Heart right ventricle (tissue), 16 donors: ENCODE measurements at regions not wholly inside any gene's neighbourhood (a gene's known extent, or its start where the extent isn't known, plus 50 kb on each side); places are given as distances from the start of the nearest gene placed in this dataset.
"Not testable (repeated sequence)": the region's sequence is repeated elsewhere in the genome, so short reads cannot be mapped to it uniquely, and the experiment has no call there.

Experiments used
- ATAC-seq, 8 donors: fragments of 200-7000 bp; cut with Tn5 transposase; one replicate each; pipeline ENCODE4 v1.9.1; 2020; ENCODE audit warnings: mild to moderate bottlenecking in 8 of 8, moderate library complexity in 8 of 8, moderate number of reproducible peaks in 1 of 8
- DNase-seq, 2 donors: peaks; one replicate each; pipeline ENCODE4 v3.0.0-alpha.2; 2020
- H3K27ac ChIP-seq, 10 donors: fragments of 200-600 bp; sonication (generic) in 2 of 10; one replicate each; pipeline versions ENCODE4 v1.5.0 to v1.8.0; 2020 to 2022; ENCODE audit warnings: mild to moderate bottlenecking in 3 of 10
- H3K27me3 ChIP-seq, 7 donors: fragments of 200-600 bp; one replicate each; pipeline ENCODE4 v1.8.0; 2021 to 2022; ENCODE audit warnings: mild to moderate bottlenecking in 2 of 7
- H3K36me3 ChIP-seq, 9 donors: fragments of 200-600 bp; sonication (generic) in 1 of 9; one replicate each; pipeline versions ENCODE4 v1.5.0 to v1.8.0; 2020 to 2022; ENCODE audit warnings: mild to moderate bottlenecking in 2 of 9
- H3K4me1 ChIP-seq, 9 donors: fragments of 200-600 bp; sonication (generic) in 1 of 9; one replicate each; pipeline versions ENCODE4 v1.5.0 to v1.8.0; 2020 to 2022; ENCODE audit warnings: mild to moderate bottlenecking in 4 of 9
- H3K4me3 ChIP-seq, 10 donors: fragments of 200-600 bp; sonication (generic) in 2 of 10; one replicate each; pipeline versions ENCODE4 v1.5.0 to v1.8.0; 2020 to 2022; ENCODE audit warnings: mild to moderate bottlenecking in 7 of 10, moderate library complexity in 2 of 10
- H3K9me3 ChIP-seq, 11 donors: fragments of 200-600 bp in 10 of 11; sonication (generic) in 2 of 11; one replicate each; pipeline versions ENCODE4 v1.5.0 to v1.8.0; 2013 to 2022; ENCODE audit warnings: mild to moderate bottlenecking in 2 of 11, control low read depth in 1 of 11, moderate library complexity in 1 of 11
- CTCF ChIP-seq, 9 donors: fragments of 200-600 bp; sonication (generic) in 2 of 9; IDR thresholded peaks; one replicate each; pipeline versions ENCODE4 v1.5.0 to v1.8.0; 2021 to 2022; ENCODE audit warnings: antibody characterized with exemption in 9 of 9, mild to moderate bottlenecking in 5 of 9, moderate library complexity in 1 of 9
- WGBS, 2 donors: extraction: QIAGEN DNeasy Blood & Tissue Kit; methylation state at CpG; one replicate each; pipeline ENCODE4 v1.1.7; 2013; ENCODE audit warnings: inconsistent platforms in 1 of 2; 5-methylcytosine and 5-hydroxymethylcytosine counted together
- intact Hi-C, 10 donors: fragments of 100-400 bp; cut with DNase I; formaldehyde crosslinking; loops; one replicate each; pipeline versions ENCODE4 v1.11.1 to v1.14.2; 2022
- donor health status: Arrhythmogenic right ventricular cardiomyopathy.
- donor health status: ischemic (EF 13 %, LVEDD 7.1; RV severe dilation, severe dysfunction).
- donor health status: healthy with polysubstance abuse.
- donor health status: DM: no; HTN: yes; CAD: no.
- donor health status: DM: no; HTN: no; CAD: no.
- donor health status: ischemic (EF 25% LVEDD 6.9; RV normal size, moderate dysfunction).
- donor health status: ischemic (EF 25% LVEDD 5.7; RV mildly dilated, moderate dysfunction).
- donor health status: healthy.
- donor health status: DM: yes; HTN: yes; CAD: no.
- donor health status: Ischemic cardiomyopathy.
- donor health status: ischemic (EF 35%, LVEDD 5.7; RV mildly dilated, moderate dysfunction).
- donor health status: nonischemic (EF 11% LVEDD 7.7; RV severe dilation, severe dysfunction).
- donor health status: DM: yes; HTN: yes; CAD: no.
- donor health status: PGD.
- donor health status: ischemic (EF 29% LVEDD 5.4; RV normal size, mild dysfunction).
- donor health status: nonischemic (EF 23%, LVEDD 6.1; RV moderate dilation, normal function).

GRCh38 chr2:138245310-138245709 is 256.3 kb upstream of the SPOPL start:
- H3K4me3 ChIP-seq = no peak overlapping the region
- H3K4me1 ChIP-seq = peaks cover 0 to 8% (median 0%) of the 10 kb centered on the region in 9 donors
- peak in 1 of 8 donors; percentile 22 for ATAC-seq
- TF ChIP-seq CTCF (IDR thresholded peaks at IDR 0.05) = no peak
- H3K36me3 ChIP-seq = no peaks in the 10 kb centered on the region
- H3K27me3 ChIP-seq = no peaks in the 10 kb centered on the region
- no peak overlapping the region for H3K27ac ChIP-seq
- no peaks in the 10 kb centered on the region for H3K9me3 ChIP-seq
- intact Hi-C loops = no loop called here
- no peak for DNase-seq

GRCh38 chr2:138247302-138247701 is 254.3 kb upstream of the SPOPL start:
- no peak for TF ChIP-seq CTCF (IDR thresholded peaks at IDR 0.05)
- Histone ChIP-seq H3K4me1 (peaks cover 0 to 7% (median 0%) of the 10 kb centered on the region in 9 donors), H3K27me3 (no peaks in the 10 kb centered on the region), H3K9me3 (no peaks in the 10 kb centered on the region), H3K27ac (no peak overlapping the region), H3K4me3 (no peak overlapping the region), H3K36me3 (no peaks in the 10 kb centered on the region)
- WGBS, 2 donors = 76 to 92% methylated on average over 2 of the region's 2 CpGs
- no peak for DNase-seq
- ATAC-seq = no peak
- intact Hi-C loops = no loop called here

- no peaks in the 10 kb centered on the region for H3K36me3 ChIP-seq
- no peak overlapping the region for H3K4me3 ChIP-seq
- intact Hi-C loops = no loop called here
- H3K27me3 ChIP-seq = no peaks in the 10 kb centered on the region
- no peak overlapping the region for H3K27ac ChIP-seq
- no peak for TF ChIP-seq CTCF (IDR thresholded peaks at IDR 0.05)
- H3K4me1 ChIP-seq = peaks cover 0 to 7% (median 0%) of the 10 kb centered on the region in 9 donors
- DNase-seq = no peak
- H3K9me3 ChIP-seq = peaks cover 0 to 4% (median 0%) of the 10 kb centered on the region in 11 donors
- ATAC-seq = no peak
Measured at GRCh38 chr2:138249207-138249606, 252.4 kb upstream of the SPOPL start.

GRCh38 chr2:138250843-138251320 is 250.7 kb upstream of the SPOPL start:
- H3K4me3 ChIP-seq, H3K27me3 ChIP-seq, intact Hi-C loops, H3K36me3 ChIP-seq, H3K4me1 ChIP-seq, DNase-seq, H3K9me3 ChIP-seq, ATAC-seq, H3K27ac ChIP-seq: not testable (repeated sequence)
- WGBS, 2 donors = 91 to 97% methylated on average over 2 of the region's 4 CpGs

GRCh38 chr2:138252587-138252986 is 249.0 kb upstream of the SPOPL start:
- no peaks in the 10 kb centered on the region for H3K27me3 ChIP-seq
- ATAC-seq (no peak), DNase-seq (no peak)
- H3K4me3 ChIP-seq = no peak overlapping the region
- TF ChIP-seq CTCF (IDR thresholded peaks at IDR 0.05) = no peak
- intact Hi-C loops = no loop called here
- no peaks in the 10 kb centered on the region for H3K36me3 ChIP-seq
- H3K9me3 ChIP-seq = peaks cover 0 to 7% (median 0%) of the 10 kb centered on the region in 11 donors
- WGBS, 2 donors = 95 to 99% methylated on average over 1 of the region's 1 CpG
- no peaks in the 10 kb centered on the region for H3K4me1 ChIP-seq
- H3K27ac ChIP-seq = no peak overlapping the region
